Testis (tissue), 2 donors: ENCODE measurements at regions not wholly inside any gene's neighbourhood (a gene's known extent, or its start where the extent isn't known, plus 50 kb on each side); places are given as distances from the start of the nearest gene placed in this dataset.

ENCODE experiments used
- CTCF ChIP-seq, 3 experiments: fragments of 450-650 bp in 2 of 3; fragments of 200-600 bp in 1 of 3; sonication (generic) in 1 of 3; IDR thresholded peaks; one replicate each; pipeline ENCODE4 v1.5.1; 2016 to 2019; ENCODE audit warnings: antibody characterized with exemption in 3 of 3, mild to moderate bottlenecking in 2 of 3, moderate library complexity in 1 of 3
- POLR2A ChIP-seq: fragments of 450-650 bp; IDR thresholded peaks from one replicate; pipeline ENCODE4 v1.6.1; 2017; ENCODE audit warnings: antibody characterized with exemption, mild to moderate bottlenecking, moderate library complexity

DNA sequence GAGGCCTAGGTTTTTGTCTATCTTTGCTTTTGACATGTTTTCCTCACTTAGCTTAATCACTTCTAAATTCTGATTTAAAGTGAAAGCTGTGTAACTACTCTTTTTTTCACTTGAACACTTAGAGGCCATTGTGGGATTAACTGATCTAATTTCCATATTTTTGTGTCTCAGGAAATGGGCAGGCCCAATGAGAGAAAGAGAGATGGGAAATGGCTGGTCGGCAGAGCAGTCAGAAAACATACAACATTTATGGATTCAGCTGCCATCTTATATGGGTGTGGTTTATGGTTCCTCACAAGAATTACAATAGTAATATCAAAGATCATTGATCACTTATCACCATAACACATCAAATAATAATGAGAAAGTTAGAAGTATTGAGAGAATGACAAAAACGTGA is 320.8 kb downstream of the PTPRC start:
- TF ChIP-seq CTCF (IDR thresholded peaks at IDR 0.05) (no peak), POLR2A (no peak)
